ENCODE measurements at regions not wholly inside any gene's neighbourhood (a gene's known extent, or its start where the extent isn't known, plus 50 kb on each side); places are given as distances from the start of the nearest gene placed in this dataset.
"Not testable (repeated sequence)": the region's sequence is repeated elsewhere in the genome, so short reads cannot be mapped to it uniquely, and the experiment has no call there.

DNA sequence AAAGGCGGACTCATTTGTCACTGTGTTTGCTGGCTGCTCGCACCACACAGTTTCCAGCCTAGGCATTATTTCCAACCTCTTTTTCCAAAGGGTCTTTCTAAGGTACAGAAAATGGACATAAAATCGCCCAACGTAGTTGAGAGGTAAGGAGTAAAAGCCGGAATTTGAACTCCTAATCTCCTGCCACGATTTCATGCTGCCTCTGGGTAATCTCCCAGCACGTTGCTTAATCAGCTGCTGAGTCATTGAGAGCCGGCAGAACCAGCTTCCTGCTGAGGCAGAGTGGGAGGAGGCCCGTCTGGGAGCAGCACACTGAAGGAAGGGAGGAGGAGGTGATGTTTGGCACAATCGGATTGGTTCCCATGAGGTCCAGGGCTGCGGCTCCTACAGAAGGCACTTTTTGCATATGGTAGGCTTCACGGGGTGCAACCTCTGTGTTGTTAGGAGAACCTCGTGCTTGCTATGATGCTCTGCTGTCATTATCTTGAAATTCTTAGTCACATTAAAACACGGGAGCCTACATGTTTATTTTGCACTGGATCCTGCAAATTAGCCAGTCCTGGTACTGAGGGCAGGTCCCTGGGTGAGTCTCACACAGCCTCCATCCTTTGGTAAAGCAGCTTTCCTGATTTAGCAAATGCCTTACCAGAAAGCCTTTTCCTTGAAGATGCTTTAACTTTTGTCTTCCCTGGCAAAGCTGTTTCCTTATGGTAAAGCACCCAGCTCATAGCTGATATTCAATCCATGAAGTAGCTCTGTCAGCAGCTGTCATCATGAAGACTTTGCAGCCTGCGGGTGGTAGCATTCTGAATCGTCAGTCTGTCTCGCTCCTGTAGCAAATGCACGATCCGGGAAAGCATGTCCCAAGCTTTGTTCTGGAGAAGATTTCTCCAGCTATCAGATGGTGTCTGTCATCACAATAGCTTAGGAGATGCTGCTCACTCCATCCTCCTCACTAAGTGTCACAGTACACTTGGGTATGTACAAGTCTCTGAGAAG lies 191.6 kb upstream of the MSX2 start:
- Histone ChIP-seq H3K36me3 (ENCODE audit: low read depth) (no peaks in the 10 kb centered on the region), H3K4me1 (ENCODE audit: low read depth) (no peaks in the 10 kb centered on the region), H3K4me3 (no peak overlapping the region), H3K9me3 (no peaks in the 10 kb centered on the region)
- peak; percentile 55 to 69 (median 56) for DNase-seq
- peak; percentile 96 for ATAC-seq
- TF ChIP-seq, protein P1, sequence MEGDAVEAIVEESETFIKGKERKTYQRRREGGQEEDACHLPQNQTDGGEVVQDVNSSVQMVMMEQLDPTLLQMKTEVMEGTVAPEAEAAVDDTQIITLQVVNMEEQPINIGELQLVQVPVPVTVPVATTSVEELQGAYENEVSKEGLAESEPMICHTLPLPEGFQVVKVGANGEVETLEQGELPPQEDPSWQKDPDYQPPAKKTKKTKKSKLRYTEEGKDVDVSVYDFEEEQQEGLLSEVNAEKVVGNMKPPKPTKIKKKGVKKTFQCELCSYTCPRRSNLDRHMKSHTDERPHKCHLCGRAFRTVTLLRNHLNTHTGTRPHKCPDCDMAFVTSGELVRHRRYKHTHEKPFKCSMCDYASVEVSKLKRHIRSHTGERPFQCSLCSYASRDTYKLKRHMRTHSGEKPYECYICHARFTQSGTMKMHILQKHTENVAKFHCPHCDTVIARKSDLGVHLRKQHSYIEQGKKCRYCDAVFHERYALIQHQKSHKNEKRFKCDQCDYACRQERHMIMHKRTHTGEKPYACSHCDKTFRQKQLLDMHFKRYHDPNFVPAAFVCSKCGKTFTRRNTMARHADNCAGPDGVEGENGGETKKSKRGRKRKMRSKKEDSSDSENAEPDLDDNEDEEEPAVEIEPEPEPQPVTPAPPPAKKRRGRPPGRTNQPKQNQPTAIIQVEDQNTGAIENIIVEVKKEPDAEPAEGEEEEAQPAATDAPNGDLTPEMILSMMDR (IDR thresholded peaks at IDR 0.05), result no peak
- intact Hi-C loops (cut with DNase I, micrococcal nuclease), result no loop called here

DNA sequence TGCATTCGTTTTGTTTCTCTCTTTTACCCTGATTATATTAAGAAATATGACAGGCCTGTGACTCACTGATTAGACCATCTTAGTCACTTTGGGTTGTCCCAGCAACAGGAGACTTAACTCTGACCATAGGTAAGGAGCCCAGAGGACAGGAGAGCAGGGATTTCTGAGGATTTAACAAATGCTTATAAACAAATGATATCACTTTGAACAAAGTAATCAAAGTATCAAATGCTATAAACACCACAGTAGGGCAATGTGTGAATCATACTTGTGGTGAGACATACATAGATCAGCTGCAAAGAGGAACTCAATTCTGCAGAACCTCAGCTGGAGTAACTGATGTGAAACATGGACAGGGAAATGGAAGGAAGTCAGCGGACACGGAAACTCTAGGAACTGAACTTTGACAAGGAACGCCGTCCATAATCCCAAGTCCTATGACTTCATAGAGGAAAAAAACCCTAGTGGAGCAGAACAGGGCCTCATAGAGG lies 190.6 kb upstream of the MSX2 start:
- no peak overlapping the region for H3K4me3 ChIP-seq
- no peak for DNase-seq
- H3K9me3 ChIP-seq, result no peaks in the 10 kb centered on the region
- intact Hi-C loops (cut with DNase I, micrococcal nuclease), result no loop called here
- TF ChIP-seq, protein P1 (IDR thresholded peaks at IDR 0.05), result no peak
- H3K4me1 ChIP-seq (ENCODE audit: low read depth), result no peaks in the 10 kb centered on the region
- no peaks in the 10 kb centered on the region for H3K36me3 ChIP-seq (ENCODE audit: low read depth)
- peak; percentile 40 for ATAC-seq

DNA sequence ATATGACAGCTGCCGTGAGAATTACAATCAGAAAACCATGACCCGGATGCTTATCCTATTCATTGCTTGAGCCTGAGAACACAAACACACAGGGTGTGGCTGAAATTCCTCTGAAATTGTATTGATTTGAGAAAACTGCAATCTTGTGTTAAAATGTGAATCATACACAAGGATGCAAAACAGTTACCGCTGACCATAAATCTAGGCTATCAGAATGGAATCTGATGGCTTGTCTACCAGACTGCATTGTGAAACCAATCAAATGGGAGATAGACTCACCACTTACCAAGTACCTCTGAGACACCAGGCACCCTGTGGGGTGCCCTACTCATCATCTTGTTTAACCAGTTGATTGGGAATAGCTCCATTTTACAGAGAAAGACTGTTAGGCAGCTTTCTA lies 188.7 kb upstream of the MSX2 start:
- Histone ChIP-seq H3K36me3 (ENCODE audit: low read depth) (no peaks in the 10 kb centered on the region), H3K4me1 (ENCODE audit: low read depth) (no peaks in the 10 kb centered on the region), H3K4me3 (no peak overlapping the region), H3K9me3 (no peaks in the 10 kb centered on the region)
- ATAC-seq (no peak), DNase-seq (no peak)
- intact Hi-C loops (cut with DNase I, micrococcal nuclease), result no loop called here
- TF ChIP-seq, protein P1 (IDR thresholded peaks at IDR 0.05), result no peak

DNA sequence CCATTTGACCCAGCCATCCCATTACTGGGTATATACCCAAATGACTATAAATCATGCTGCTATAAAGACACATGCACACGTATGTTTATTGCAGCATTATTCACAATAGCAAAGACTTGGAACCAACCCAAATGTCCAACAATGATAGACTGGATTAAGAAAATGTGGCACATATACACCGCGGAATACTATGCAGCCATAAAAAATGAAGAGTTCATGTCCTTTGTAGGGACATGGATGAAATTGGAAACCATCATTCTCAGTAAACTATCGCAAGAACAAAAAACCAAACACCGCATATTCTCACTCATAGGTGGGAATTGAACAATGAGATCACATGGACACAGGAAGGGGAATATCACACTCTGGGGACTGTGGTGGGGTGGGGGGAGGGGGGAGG lies 184.6 kb upstream of the MSX2 start:
- DNase-seq; intact Hi-C loops (cut with DNase I, micrococcal nuclease); H3K4me3 ChIP-seq; ATAC-seq; H3K36me3 ChIP-seq (ENCODE audit: low read depth); H3K4me1 ChIP-seq (ENCODE audit: low read depth); H3K9me3 ChIP-seq: not testable (repeated sequence)

- H3K36me3 ChIP-seq (ENCODE audit: low read depth), result no peaks in the 10 kb centered on the region
- intact Hi-C loops (cut with DNase I, micrococcal nuclease), result no loop called here
- no peaks in the 10 kb centered on the region for H3K9me3 ChIP-seq
- H3K4me3 ChIP-seq, result no peak overlapping the region
- DNase-seq (no peak), ATAC-seq (no peak)
- no peaks in the 10 kb centered on the region for H3K4me1 ChIP-seq (ENCODE audit: low read depth)
- TF ChIP-seq, protein P1 (IDR thresholded peaks at IDR 0.05), result no peak
Measured at GRCh38 chr5:174542037-174542436, 182.3 kb upstream of the MSX2 start.

GRCh38 chr5:174542471-174542870 lies 181.9 kb upstream of the MSX2 start:
- no peaks in the 10 kb centered on the region for H3K4me1 ChIP-seq (ENCODE audit: low read depth)
- no peaks in the 10 kb centered on the region for H3K9me3 ChIP-seq
- H3K4me3 ChIP-seq, result no peak overlapping the region
- intact Hi-C loops (cut with DNase I, micrococcal nuclease), result no loop called here
- TF ChIP-seq, protein P1 (IDR thresholded peaks at IDR 0.05), result no peak
- ATAC-seq (no peak), DNase-seq (no peak)
- no peaks in the 10 kb centered on the region for H3K36me3 ChIP-seq (ENCODE audit: low read depth)

Measured in mucosa of descending colon (tissue), 3 donors.